Bone marrow (tissue), 2 donors: ENCODE measurements at regions not wholly inside any gene's neighbourhood (a gene's known extent, or its start where the extent isn't known, plus 50 kb on each side); places are given as distances from the start of the nearest gene placed in this dataset.
"Not testable (repeated sequence)": the region's sequence is repeated elsewhere in the genome, so short reads cannot be mapped to it uniquely, and the experiment has no call there.

ENCODE experiments used
- DNase-seq, 2 donors: peaks; one replicate each; lab custom pipeline; 2025; lab: John Stamatoyannopoulos, UW

DNA sequence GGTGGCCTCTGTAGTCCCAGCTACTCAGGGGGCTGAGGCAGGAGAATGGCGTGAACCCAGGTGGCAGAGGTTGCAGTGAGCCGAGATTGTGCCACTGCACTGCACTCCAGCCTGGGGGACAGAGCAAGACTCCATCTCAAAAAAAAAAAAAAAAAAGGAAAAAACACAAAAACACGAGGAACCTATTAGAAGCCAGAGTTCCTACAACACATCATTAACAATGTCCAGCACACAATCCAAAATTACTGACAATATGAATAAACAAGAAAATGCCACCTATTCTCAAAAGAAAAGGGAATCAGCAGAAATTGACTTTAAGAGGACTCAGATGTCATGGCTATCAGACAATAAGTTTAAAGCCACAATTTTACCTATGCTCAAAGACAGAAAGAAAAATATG is 57.3 kb upstream of the HS3ST3A1 start:
- DNase-seq = not testable (repeated sequence)

DNA sequence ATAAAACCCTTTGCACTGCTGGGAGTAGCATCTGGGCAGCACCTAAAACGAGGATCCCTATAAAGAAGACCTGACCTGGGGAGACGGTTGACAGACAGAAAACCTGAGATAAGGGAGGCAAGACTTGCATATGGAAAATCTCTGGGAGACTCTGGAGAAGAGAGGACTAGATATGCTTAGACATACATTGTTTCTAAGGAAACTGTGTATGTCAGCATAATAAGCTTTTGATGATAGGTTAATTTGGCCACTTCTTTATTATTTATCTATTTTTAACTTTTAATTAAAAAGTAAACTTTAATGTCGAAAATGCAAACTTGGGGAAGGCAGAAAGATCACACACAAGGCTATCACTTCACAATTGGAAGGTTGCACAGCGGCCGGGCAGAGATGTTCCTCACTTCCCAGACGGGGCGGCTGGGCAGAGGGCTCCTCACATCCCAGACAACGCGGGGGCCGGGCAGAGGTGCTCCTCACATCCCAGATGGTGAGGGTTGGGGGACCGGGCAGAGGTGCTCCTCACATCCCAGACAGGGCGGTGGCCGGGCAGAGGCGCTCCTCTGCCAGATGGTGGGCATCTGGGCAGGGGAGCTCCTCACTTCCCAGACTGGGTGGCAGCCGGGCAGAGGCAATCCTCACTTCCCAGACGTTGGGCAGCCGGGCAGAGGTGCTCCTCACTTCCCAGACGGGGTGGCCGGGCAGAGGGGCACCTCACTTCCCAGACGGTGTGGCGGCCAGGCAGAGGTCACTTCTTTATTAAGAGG is 64.3 kb upstream of the HS3ST3A1 start:
- DNase-seq = no peak

DNA sequence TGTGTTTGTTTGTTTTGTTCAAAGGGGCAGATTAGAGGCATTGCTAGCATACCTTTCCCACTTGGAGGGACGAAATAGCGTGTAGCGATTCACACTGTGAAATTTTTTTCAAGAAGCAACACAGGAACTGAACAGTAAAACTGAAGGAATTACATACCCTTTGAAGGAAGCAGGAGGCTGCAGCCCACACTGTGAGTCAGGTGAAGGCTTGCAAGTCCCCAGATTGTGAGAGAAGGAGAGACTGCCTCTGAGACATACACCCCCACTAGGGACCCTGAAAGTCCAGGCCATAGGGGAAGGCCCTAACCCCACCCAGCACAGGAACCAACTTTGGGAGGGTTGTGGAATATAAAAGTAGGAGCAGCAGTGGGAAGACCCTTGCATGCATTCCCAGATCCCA is 69.6 kb upstream of the HS3ST3A1 start:
- DNase-seq = no peak

DNA sequence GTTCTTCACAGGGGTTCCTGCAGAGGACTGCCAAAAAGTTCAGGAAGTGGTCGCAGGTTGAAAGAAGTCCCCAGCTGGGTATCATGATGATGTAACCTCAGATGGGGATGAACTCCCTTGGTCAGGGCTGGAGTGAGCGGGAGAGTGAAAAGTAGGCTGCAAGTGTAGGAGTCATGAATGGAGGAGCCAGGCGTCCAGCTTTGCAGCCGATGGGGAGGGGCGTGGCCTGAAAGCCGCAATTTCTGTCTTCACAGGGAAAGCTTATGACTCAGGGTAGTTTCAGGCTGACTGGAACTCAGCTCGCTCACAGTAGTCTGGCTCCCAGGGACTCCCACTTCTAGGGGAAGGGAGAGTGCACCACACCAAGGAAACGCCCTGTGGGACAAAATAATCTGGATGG is 70.0 kb upstream of the HS3ST3A1 start:
- DNase-seq = no peak

DNA sequence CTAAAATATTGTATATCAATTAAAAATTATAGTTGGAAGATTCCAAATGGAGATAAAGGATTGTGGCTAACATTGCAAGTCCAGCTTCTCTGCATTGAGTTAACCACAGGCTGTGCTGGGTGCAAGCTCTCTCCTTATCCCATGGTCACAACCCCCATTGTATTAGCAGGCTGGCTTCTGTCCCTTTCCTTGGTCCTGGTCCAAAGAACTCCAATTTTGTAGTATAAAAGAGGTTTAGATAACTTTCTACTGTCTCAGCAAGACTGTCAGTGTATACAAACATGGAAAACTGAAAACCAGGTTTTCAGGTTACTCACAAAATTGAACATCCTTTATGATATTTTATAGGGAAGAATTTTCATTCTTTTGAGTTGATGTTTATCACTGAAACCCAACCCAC is 76.6 kb upstream of the HS3ST3A1 start:
- DNase-seq = no peak

DNA sequence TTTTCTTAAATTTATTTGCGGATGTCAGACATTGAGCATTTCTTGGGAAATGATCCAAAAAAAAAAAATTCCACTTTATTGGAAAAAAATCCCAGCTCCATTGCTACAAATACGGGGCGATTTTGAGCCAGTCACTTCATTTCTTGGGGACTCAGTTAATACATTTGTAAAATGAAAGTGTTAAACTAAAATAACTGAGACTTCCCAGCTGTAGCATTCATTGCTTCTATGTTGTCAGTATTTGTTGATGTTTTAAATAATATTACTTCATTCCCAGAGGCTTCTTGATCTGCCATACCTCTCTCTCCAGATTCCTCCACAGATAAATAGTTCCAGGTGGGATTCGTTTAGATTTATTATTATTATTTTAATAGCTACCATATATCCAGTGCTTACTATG is 77.1 kb upstream of the HS3ST3A1 start:
- no peak for DNase-seq

DNA sequence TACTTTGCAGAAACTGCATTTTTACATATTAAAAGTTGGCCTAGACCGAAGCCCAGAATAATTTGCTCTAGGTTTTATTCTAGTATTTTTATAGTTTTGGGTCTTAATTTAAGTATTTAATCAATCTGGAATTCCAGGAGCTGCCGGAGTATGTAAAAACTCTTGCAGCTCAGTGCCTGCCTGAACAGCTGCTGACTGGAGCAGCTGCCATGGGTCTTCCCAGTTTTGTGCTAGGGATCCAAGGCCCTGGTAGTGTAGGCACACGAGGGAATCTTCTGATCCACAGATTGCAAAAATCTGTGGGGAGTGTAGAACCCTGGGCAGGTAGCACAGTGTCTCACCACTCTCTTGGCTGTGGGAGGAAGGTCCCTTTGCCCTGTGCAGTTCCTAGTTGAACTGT is 87.0 kb upstream of the HS3ST3A1 start:
- no peak for DNase-seq

DNA sequence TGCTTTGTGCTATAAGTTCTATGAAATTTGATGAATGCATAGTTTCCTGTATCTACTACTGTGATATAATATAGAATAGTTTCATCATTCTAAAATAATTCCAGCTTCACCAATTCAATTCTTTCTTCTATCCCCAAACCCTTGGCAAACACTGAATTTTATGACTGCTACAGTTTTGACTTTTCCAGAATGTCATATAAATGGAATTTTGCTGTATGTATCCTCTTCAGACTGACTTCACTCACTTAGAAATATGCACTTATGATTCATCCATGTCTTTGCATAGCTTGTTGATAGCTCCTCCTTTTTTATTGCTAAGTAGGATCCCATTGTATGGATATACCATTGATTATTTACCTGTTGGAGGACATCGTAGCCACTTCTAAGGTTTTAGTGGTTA is 89.1 kb upstream of the HS3ST3A1 start:
- DNase-seq = no peak

DNA sequence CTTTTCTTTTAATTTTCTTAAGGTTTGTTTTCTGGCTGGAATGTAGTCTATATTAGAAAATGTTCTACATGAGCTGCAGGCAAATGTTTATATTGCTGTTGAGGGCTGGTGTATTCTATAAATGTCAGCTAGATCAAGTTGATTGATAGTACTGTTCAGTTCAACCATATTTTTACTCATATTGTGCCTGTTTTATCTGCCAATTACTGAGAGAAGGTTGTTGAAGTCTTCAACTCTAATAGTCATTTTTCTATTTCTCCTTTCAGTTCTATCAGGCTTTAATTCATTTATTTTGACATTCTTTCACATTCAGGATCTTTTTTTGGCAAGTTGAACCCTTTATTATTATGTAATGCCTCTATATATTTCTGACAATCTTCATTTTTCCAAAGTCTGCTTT is 93.2 kb upstream of the HS3ST3A1 start:
- DNase-seq = no peak

DNA sequence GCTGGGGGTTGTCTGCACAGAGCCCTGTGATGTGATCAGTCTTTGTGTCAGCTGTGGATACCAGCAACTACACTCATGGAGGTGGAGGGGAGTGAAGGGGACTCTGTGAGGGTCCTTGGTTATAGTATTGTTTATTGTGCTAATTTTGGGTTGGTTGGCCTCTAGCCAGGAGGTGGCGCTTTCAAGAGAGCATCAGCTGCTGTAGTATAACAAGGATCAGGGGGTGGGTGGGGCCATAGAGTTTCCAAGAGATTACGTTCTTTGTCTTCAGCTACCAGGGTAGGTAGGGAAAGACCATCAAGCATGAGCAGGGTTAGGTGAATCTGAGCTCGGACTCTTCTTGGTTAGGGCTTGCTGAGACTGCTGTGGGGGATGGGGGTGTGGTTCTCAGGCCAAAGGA is 97.1 kb upstream of the HS3ST3A1 start:
- DNase-seq = no peak

DNA sequence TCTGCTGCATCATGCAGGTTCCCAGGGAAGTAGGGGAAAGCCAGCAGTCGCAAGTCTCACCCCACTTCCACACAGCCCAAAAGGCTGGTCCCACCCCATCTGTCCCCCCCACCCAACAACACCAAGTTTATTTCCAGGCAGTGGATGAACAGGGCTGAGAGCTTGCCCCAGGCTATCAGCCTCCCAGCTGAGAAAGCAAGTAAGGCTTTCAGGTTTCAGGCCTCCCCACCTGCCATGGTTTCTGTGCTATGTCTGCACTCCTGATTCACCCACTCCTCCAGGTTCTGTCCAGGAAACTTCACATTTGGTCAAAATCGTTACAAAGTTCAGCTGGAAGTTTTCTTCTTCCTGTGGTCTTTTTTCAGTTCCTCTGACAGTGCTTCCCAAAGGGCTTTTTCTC is 97.5 kb upstream of the HS3ST3A1 start:
- DNase-seq = no peak

DNA sequence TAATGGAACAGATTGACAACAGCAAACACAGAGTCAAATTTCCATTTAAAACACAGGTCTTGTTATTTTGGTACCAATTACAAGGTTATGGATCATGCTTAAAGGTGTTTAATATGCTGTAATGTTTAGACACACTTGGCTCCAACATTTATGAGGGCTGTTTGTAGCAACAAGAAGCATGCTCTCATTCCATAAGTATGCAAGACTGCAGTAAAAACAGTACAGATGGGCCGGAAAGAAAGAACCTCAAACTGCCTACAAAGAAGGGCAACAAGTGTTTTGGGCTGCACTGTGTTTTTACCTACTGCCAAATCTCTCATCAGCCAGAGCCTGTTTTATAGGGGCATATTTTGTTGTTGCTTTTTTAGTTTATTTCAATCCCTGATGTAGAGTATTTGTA is 100.5 kb upstream of the HS3ST3A1 start:
- no peak for DNase-seq

DNA sequence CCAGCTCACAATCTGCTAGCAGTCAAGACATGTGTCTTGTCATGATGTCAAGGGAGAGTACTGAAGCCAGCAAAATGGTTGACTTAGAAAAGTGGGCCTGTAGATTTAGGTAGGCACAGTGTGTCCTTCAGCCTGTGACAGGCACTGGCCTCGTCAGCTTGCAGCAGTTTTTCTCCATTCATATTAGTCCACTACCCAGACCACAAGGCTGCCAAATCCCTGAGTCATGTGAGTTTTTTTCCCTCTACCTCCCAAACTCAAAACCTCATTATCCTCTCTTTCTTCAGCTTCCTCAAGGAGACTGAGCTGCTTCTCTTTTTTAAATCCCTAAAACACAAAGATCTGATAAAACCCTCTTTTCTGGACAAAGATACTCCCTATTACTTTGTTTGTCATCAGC is 102.6 kb upstream of the HS3ST3A1 start:
- DNase-seq = no peak

DNA sequence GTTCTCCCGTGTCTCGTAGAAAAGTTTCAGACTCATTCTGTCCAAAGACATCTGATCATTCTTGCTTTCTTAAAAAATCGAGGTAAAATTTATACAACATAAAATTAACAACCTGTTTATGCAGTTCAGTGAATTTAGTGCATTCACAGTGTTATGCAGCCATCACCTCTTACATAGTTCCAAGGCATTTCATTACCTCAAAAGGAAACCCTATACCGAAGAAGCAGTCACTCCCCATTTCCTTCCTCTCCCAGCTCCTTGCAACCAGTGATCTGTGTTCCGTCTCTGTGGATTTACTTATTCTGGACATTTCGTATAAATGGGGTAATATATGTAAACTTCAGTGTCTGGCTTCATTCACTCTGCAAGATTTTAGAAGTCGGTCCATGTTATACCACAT is 103.5 kb upstream of the HS3ST3A1 start:
- DNase-seq = no peak

DNA sequence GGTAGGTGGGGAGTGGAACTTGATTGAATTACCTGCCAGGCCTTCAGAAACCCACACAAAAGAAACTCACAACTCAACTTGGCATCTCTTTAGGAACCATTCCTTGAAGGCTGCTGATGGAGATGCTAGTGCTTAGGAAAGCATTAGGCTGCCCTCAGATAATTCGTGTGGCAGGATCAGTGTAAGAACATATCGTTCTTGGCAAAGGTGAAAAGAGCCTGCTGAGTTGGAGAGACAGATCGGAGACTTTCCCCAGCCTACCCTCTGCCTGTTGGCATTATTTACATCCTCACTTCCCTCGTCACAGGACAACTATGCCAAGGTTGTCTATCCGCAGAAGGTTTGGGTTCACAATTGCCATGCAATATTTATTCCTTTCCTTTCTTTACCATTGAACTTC is 120.0 kb upstream of the HS3ST3A1 start:
- no peak for DNase-seq

DNA sequence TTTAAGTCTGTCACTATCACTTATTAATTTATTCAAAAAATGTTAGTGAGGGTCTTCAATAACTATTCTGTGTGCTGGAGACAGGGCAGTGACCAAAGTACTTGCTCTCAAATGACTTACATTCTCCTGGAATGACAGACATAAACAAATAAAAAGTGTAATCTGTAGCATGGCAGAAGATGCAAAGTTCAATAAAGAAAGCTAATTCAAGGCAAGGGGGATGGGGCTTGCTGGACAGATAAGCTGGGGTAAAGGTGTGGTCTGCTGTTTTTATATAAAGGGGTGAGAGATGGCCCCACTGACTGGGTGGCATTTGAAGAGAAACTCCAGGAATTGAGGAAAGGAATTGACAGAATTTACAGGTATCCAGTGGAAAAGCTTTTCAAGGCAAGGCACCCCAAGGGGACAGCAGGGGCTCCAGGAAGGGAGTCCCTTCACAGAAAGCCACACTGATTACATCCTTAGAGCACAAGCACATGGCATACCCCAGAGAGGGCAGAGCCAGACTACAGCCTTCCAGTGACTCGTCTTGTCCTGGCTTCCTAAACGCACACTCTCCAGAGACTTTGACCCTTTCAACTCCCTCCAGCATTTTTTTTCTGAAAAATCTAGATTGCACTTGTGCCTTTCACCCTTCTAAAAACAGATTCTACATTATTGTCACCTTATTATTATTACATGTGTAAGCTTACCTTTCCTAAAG is 123.7 kb upstream of the HS3ST3A1 start:
- DNase-seq = no peak

DNA sequence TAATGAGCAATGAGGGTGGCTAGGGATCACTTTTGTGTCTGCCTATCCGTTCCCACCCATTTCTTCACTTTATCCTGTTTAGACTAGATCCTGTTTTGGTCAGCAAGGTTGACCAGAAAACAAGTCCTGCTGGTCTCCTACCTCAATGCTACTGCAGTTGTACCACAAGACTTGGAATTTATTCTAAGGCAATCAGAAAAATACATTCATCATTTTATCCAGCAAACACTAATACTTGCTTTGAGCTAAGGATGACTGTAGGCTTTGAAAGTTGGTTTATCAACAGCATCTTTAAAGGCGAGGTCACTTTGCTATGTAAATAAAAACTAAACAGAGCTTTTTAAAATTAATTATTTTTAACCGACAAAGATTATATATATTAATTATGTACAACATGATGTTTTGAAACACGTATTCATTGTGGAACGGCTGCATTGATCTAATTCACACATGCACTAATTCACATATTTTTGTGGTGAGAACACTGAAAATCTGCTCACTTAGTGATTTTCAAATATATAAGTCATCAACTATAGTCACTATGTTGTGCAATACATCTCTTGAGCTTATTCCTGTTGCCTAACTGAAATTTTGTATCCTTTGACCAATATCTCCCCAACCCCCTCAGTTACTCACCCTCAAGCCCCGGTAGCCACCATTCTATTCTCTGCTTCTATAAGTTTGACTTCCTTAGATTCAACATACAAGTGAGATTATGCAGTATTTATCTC is 125.9 kb upstream of the HS3ST3A1 start:
- no peak for DNase-seq

DNA sequence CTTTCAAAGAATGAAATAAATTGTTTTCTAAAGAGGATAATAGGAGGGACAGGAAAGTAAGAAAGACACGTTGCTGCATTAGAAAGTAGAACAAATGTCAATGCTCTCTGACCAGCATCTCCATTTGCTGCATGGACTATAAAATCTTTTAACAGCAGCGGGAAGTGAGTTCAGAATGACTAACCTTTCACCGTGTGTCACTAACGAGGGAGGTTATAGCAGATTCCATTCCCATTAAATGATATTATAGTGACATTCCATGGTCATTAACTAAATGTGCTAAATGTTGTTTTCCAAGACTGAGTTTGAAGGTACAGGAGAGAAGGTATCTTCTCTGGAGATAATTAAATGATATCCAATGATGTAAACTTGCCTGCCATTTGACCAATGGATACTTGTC is 127.1 kb upstream of the HS3ST3A1 start:
- DNase-seq = no peak

DNA sequence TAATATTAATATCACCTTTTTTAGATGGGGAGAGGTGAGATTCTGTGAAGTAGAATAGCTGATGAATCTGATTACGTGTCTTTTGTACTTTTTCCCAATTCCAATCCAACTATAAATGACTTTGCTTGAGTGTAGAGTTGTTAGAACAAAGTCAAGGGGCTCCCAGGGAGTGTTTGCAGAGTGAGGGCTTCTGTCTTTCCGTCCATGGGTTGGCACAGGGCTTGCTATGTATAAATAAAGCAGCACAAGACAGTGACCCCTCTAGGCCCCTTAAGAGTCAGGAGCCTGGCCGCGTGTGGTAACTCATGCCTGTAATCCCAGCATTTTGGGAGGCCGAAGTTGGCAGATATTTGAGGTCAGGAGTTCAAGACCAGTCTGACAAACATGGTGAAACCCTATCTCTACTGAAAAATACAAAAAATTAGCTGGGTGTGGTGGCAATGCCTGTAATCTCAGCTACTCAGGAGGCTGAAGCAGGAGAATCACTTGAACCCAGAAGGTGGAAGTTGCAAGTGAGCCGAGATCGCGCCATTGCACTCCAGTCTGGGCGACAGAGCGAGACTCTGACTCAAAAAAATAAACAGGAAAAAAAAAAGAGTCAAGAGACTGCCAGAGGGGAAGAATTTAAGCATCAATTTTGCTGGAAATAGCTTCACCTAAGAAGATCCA is 127.9 kb upstream of the HS3ST3A1 start:
- DNase-seq = no peak

DNA sequence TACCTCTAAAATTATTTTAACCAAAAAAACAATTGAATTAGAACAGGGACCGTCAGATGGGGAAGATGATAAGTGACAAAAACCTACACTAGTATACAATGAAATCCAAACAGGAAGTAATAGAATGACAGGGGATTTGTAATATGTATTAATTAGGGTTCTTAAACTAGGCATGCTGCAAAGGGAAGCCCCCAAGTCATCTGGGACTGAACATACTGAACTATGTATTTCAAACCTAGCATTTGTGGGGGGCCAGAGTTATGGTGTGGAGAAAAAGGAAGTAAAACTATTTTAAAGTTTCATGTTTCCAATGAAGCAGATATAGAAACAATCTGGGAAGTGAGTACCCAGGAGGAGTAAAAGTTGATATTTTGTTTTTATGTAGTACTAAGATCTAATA is 133.2 kb upstream of the HS3ST3A1 start:
- DNase-seq = no peak

DNA sequence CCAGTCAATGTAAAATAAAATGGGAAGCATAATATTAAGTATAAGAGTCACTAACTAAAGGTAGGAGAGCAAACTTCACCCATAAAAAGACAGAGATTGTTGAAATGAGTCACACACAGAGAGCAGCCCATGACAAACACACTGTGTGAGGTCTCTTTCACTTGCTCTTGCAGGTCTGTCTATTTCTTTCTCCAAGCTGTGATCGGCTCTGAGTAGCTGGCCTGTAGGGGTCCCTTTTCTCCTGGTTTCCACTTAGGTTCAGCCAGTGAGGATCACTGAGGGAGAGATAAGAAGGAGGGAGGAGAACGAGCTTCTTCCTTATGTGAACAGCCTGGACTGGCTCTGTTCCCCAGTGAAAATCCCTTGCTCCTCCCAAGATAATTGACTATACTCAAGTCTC is 133.7 kb upstream of the HS3ST3A1 start:
- no peak for DNase-seq

DNA sequence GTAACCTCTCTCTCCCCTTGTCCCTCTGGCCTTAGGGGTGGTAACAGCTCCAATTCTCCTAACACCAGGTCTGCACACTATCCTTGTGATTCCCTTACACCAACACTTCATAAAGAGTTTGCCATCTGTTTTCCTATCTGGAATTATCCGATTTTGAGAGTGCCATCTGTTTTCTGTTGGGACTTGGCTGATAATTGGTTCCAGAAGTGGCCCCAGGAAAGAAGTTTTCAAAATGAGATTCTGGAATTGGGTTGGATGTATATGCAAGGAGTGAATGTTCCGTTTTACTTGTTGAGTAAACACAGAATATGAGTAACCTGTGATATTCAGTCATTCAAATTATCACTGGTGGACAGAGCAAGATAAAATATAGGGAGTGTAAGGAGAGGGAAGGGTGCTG is 134.1 kb upstream of the HS3ST3A1 start:
- DNase-seq = no peak

DNA sequence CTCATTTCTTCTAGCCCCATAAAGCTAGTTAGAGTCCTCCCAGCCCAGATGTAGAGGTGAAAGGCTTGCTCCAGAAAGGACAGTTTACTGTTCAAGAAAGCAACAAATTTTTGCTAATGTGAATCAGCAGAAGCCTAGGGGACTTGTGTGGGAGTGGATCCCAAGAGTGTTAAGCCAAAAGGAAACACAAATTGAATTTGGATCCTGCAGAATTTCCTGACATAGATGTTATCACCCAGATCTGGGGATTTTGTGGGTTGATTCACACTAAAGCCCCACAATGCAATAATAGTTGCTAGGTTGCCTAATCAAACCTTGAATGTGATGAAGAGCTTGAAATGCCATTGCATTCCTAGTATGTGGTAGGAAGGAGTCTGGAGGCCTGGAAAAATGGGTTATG is 135.2 kb upstream of the HS3ST3A1 start:
- no peak for DNase-seq
